ENCODE measurements at regions not wholly inside any gene's neighbourhood (a gene's known extent, or its start where the extent isn't known, plus 50 kb on each side); places are given as distances from the start of the nearest gene placed in this dataset.

DNA sequence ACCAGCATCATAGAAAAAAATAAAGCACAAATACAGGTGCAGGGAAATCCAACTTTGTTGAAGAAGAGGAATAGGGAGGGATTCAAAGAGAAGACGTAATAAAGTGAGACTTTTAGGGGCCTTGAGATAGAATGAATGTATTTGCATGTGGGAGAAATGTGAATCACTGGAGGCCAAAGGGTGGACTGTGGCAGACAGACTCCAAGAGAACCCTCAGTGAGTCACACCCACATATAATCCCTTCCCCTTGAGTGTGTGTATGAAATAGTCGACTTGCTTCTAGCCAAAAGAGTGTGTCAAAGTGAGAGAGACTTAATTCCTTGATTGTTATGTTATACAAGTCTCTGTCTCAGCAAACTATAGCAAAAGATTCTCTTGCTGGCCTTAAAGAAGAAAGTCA lies 101.3 kb upstream of the GHITM start:
- TF ChIP-seq EZH2 (IDR thresholded peaks at IDR 0.05; ENCODE audit: borderline replicate concordance, low read length) (no peak), CTCF (IDR thresholded peaks at IDR 0.05; ENCODE audit: low read length) (no peak)

Measured in OCI-LY1 (cell line).